HG03571 (cell line): ENCODE measurements at regions not wholly inside any gene's neighbourhood (a gene's known extent, or its start where the extent isn't known, plus 50 kb on each side); places are given as distances from the start of the nearest gene placed in this dataset.
"Not testable (repeated sequence)": the region's sequence is repeated elsewhere in the genome, so short reads cannot be mapped to it uniquely, and the experiment has no call there.

Experiments
- ATAC-seq: cut with Tn5 transposase; IDR thresholded peaks from one replicate; pipeline ENCODE4 v1.9.1; 2021; ENCODE audit not compliant: unreplicated experiment

DNA sequence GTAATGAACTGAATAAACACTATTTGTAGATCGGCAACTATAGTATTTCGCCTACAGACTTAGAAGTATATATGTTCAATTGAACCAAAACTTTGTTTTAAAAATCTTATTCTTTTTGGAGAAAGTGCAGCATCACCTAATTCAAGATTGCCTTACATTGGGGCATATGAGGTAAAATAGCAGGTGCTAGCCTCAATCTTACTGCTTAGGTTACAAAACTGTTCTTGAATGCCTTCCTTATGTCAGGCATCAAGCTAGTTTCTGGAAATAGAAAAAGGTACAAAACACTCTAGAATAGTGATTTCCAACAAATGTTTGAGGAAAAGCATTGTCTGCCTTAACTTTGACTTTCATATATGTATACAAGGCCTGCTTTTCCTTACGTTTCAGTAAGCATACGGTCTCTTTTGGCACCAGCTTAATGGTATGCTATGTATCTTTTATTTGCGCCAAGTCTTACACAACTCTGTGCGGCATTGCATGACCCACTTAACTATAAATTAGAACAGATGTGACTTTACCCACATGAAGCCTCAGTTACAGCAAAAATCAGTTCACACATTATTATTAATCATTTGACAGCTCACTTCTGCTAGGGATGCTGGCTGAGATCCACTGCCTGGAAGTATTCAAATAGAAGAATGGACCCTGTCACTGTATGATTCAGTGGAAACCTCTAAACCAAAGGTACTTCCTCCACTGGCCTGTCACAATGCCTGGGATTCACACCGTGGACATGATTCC lies 174.1 kb downstream of the PRELID2 start:
- ATAC-seq = no peak

DNA sequence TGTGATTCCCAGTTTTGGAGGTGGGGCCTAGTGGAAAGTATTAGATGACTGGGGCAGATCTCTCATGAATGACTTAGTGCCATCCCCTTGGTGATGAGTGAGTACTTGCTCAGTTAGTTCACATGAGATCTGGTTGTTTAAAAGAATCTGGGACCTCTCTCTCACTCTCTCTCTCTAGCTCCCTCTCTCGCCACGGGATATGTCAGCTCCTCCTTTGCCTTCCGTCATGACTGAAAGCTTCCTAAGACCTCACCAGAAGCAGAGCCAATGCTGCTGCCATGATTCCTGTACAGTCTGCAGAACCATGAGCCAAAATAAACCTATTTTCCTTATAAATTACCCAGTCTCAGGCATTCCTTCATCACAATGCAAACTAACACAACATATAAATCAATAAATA lies 176.7 kb downstream of the PRELID2 start:
- no peak for ATAC-seq

DNA sequence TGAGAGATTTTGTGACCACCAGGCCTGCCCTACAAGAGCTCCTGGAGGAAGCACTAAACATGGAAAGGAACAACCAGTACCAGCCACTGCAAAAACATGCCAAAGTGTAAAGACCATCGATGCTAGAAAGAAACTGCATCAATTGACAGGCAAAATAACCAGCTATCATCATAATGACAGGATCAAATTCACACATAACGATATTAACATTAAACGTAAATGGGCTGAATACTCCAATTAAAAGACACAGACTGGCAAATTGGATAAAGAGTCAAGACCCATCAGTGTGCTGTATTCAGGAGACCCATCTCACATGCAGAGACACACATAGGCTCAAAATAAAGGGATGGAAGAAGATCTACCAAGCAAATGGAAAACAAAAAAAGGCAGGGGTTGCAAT lies 182.4 kb downstream of the PRELID2 start:
- not testable (repeated sequence) for ATAC-seq

DNA sequence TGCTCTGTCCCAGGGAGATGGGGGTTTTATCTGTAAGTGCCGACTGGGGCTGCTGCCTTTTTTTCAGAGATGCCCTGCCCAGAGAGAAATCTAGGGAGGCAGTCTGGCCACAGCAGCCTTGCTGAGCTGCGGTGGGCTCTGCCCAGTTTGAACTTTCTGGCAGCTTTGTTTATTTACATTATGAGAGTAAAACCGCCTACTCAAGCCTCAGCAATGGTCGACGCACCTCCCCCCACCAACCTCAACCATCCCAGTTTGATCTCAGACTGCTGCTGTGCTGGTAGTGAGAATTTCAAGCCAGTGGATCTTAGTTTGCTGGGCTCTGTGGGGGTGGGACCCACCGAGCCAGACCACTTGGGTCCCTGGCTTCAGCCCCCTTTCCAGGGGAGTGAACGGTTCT lies 188.0 kb downstream of the PRELID2 start:
- not testable (repeated sequence) for ATAC-seq

DNA sequence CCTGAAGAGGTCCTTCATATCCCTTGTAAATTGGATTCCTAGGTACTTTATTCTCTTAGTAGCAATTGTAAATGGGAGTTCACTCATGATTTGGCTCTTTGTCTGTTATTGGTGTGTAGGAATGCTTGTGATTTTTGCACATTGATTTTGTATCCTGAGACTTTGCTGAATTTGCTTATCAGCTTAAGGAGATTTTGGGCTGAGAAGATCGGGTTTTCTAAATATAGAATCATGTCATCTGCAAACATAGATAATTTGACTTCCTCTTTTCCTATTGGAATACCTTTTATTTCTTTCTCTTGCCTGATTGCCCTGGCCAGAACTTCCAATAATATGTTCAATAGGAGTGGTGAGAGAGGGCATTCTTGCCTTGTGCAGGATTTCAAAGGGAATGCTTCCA lies 191.9 kb downstream of the PRELID2 start:
- not testable (repeated sequence) for ATAC-seq

DNA sequence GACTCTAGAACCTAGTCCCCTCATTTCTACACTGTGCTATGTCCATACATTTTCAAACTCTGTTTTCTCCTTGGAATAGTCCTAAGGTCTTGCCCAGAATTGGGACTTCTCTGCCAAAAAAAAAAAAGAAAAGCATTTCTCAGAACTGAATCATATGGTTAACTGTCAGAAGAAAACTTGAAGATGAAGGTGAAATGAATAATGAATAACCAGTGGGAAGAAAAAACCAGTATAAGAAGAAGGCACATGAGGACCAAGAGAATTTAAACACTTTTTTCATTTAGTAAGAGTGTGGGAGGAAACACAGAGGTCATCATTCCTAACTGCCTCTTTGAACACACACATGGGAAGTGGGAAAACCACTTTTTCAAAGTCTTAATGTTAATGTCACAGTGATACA lies 197.7 kb downstream of the PRELID2 start:
- ATAC-seq = no peak

DNA sequence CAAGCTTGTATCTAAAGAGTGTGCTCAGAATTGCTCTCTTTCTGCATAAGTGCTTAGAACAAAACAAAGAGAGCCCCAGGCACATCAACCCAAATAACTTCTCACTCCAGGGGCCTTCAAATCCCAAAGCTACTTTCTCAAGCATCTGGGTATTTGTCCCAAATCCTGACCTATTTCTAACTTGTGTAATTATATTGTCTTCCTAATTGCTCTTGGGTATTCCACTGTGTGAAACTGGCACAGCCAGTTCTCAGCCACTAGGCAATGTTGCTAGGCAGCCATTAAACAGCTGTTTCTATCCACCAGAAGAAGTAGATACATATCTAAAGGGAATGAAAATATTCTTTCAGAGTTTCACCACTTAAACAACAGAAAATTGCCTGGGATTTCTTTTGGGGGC lies 198.8 kb downstream of the PRELID2 start:
- ATAC-seq = no peak

DNA sequence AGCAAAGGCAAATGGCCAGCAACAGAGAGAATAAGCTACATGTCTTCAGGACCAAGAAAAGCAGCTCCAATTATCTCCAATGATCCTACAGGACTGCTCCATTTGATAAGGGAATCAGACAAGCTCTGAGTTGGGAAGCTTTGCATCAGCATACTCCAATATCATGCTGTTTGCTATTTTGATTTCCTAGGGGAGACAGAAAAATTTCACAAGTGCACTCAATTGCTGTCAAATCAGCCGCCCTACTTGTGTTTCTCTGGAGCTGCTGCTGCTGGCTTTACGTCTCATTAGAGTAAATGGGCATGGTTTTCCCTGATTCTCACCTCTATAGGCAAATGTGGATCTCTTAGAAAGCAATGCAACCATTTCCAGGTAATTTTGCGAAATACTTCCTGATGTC lies 201.7 kb downstream of the PRELID2 start:
- ATAC-seq = no peak

DNA sequence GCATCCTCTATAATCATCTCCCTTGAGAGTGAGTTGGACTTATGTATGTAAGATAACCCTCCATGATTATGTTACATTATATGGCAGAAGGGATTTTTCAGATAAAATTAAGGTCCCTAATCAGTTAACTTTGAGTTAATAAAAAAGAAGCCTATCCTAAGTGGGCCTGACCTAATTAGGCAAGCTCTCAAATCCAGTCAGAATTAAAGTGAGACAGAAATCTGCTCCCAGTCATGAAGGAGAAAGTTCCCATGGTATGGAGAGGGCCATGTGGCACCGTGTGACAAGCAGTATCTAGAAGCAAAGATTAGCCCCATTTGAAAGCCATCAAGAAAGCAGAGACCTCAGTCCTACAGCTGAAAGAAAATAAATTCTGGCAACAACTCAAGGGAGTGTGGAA lies 202.4 kb downstream of the PRELID2 start:
- no peak for ATAC-seq

DNA sequence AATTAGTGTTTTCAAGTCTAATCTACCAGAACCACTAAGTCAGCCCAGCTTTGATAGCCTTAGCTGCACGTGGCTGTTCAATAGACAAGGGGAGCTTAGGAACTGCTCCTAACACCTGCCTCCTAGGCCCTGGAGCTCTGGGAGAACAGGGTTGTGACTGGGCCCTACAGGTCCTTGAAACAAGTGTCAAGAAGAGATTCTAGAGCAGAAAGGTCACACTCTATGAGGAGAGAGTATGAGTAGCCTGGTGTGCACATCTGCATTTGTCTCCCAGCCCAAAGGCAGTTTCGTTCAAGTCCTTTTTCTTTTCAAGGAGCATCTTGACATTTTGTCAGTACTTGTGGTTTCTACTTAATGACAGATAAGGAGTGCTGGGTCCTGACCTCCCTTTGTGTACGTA lies 206.1 kb downstream of the PRELID2 start:
- no peak for ATAC-seq

DNA sequence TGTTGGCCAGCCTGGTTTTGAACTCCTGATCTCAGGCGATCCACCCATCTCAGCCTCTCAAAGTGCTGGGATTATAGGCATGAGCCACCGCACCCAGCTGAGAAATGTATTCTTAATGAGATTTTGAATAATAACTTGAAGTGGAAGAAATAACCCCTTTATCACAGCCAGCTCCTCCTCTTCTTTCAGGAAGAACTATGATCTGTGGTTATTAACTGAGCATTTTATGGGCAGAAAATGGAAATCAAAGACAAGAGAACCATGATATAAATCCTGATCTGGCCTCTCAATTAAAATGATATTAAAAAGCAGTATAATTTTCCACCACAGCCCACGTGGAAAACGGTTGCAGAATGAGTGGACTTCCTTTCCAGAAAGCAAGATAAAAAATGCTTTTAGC lies 206.6 kb downstream of the PRELID2 start:
- no peak for ATAC-seq

DNA sequence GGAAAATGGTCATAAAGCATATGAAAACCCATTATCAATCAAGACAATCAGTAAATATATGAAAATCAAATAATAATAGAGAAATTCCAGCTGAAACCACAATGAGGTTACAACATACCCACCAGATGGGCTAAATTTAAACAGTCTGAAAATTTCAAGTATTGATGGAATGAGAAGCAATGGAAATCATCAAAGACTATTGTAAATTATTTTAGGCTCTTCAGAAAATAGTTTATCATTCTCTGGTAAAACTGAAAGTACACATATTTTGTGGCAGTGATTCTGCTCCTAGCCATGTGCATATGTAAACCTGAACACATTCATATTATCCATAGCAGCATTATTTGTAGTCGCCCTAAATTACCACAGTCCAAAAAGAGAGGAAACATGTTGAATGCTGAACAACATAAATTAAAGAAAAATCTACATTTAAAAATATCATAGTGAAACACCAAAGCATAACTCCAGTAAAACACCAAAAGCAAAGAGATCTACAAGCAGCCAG lies 215.3 kb downstream of the PRELID2 start:
- no peak for ATAC-seq

DNA sequence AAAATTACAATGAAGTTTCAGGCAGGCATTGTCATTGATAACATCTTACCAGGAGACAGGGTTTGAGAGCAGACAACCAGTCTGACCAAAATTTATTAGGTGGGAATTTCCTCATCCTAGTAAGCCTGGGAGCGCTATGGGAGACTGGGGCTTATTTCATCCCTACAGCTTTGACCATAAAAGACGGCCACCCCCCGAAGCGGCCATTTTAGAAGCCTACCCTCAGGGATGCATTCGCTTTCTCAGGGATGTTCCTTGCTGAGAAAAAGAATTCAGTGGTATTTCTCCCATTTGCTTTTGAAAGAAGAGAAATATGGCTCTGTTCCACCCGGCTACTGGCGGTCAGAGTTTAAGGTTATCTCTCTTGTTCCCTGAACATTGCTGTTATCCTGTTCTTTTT lies 218.4 kb downstream of the PRELID2 start:
- not testable (repeated sequence) for ATAC-seq

DNA sequence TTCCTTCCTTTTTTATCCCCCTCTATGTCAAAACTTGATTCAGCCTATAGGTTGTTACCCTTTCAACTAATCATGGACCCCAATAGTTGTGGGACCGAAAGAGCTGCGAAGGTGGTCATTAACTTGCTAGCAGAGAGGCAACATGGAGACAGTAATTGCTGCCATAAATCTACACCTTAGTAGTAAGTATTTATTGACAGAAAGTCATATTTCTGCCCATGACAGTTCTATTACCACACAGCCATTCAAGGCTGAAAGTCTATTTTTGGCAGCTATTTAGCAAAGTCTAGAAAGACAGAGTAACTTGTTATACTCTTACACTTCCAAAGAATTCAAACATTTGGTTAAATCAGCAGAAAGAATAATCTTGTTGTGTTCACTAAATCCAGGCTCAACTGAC lies 236.2 kb downstream of the PRELID2 start:
- ATAC-seq = no peak

DNA sequence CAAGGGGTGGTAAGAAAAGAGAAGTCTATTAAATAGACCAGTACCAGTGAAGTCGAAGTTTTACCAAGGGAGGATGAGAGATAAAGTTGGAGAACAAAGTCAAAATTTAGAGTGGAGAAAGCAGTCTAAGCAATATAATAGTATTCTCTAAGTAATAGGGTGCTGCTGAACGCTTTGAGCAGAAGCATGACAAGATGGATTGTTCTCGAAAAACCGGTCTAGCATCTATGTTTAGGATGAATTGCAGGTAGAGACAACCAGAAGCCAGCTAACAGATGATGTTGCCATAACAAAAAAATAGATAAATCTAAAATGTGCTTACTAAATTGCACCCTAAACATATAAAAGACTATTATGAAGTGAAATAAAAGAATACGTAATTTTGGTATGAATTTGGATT lies 237.0 kb downstream of the PRELID2 start:
- no peak for ATAC-seq

DNA sequence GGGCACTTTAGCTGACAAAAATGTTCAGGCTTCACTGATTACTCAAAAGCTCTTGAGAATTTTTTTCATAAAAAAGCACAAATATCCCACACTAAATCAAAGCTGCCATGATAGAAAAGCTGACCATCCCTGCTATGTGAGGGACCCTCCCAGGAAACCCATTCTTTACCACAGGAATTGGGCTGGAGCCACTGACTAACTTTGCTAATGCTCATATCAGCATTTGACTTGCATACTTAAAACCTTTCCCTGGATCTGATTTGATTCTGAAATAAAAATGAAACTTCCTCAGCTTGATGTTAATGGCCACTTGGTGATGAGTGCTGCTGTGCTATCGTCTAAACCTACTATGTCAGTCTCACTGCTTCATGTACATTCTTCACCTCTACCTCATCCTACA lies 243.6 kb downstream of the PRELID2 start:
- no peak for ATAC-seq

DNA sequence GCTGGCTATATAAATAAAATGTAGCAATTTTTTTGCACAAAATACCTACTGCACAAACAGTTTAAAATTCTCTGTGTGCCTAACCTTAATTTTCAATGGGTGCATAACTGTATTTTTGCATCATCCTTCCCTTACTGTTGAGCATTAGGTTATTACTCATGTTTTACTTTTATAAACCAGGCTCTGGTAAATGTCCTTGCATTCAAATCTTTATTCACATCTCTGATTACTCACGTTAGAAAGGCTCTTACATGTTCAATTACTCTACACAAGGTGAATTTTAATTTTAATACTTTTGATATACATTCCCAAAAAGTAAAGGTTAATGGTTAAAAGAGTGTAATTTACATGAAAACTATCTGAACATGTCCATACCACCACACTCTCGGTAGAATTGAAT lies 246.1 kb downstream of the PRELID2 start:
- no peak for ATAC-seq

DNA sequence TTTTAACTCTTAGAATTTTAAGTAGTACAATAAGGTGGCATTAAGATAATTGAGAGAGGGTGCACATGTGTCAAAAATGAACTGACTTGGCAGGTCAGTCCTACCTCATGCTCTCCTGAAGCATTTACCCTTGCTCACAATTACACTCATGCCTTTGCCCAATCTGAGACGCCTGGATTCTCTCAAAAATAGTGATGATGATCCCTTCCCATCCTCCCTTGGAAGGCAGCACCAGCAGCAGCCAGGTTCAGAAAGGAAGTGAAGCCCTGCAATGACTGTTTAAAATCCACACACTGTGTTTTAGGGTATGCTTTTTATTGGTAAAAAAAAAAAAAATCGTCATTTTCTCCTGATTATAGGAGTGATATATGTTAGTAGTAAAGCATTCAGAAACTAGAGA lies 246.6 kb downstream of the PRELID2 start:
- ATAC-seq = no peak

DNA sequence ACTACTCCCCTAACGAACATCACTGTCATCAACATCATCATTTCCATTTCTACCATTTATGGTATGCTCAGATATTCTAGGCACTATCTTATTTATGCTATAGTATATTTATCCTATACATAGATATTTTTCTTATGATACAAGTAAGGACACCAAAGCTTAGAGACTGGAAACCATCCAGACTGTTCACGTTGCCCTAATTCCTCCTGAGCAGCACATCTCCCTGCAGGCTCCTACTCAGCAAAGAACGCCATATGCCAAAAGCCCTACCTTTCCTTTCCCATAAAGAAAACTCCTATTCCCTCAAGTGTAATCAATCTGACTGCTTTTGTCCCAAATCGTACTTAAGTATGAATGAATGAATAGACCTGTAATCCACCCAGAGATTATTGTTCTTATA lies 247.0 kb downstream of the PRELID2 start:
- ATAC-seq = no peak

DNA sequence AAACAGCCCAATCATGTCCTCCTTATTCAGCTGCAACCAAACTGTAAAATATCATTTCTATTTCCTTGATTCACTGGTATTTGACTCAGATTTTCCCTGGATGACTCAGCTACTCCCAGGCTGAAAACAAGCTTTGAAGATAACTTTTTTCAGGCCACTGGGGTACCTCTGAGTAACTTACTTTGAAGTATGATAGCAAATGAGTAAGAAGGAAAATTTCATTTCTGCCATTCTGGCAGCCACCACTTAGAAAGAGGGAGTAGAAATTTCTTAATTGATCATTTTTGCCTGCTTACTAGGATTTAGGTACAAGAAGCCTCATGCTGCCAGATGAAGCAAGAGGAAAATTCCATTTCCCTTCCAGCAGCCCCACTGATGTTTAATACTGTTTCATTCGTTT lies 247.4 kb downstream of the PRELID2 start:
- ATAC-seq = no peak

DNA sequence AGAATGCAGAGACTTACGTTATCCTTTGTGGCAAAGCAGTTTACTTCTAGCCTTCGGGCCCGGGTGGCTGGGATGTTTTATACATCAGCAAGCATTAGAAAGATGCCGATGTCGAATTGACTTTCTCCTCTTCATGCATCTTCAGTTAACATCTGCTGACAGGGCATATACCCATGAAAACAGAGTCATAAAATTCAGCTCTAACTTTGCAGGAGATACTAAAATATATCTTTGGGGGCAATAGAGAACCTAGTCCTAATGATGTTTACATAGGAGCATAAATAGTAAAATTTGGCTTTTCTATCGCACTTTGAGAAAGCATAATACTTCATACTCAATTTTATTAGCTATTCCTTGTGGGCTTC lies 247.9 kb downstream of the PRELID2 start:
- no peak for ATAC-seq

DNA sequence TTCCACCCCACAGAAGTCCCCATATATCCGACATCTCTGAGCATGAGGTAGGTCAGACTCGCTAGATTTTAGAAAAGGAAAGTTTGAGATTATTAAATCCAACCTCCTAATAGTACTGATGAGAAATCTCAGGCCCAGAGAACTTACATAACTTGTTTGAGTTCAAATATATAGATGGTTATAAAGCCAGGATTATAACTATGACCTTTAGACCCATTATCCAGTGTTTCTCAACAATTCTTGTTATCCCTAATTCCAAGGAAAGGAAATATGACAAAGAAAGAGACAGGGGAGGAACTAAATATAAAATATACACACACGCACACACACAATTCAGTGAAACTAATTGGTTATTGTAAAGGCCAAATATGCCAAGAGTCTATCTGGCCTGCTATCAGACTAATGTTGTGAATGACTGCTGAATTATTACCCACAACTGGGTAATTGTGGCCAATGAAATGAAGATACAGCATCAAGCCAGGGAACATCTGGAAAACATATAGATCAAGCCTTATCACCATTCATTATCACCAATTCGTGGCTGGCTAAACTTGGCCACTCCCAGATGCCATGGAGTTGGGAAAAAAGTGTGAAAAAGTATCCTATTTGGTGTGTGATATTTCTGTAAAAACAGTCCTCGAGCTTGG lies 248.4 kb downstream of the PRELID2 start:
- ATAC-seq = no peak
